ENCODE measurements at regions not wholly inside any gene's neighbourhood (a gene's known extent, or its start where the extent isn't known, plus 50 kb on each side); places are given as distances from the start of the nearest gene placed in this dataset.

GRCh38 chr7:69190025-69190424, 408.2 kb upstream of the AUTS2 start:
- TF ChIP-seq POLR2A (IDR thresholded peaks at IDR 0.05) (no peak), CTCF (IDR thresholded peaks at IDR 0.05) (no peak)
